ENCODE measurements at regions not wholly inside any gene's neighbourhood (a gene's known extent, or its start where the extent isn't known, plus 50 kb on each side); places are given as distances from the start of the nearest gene placed in this dataset.

DNA sequence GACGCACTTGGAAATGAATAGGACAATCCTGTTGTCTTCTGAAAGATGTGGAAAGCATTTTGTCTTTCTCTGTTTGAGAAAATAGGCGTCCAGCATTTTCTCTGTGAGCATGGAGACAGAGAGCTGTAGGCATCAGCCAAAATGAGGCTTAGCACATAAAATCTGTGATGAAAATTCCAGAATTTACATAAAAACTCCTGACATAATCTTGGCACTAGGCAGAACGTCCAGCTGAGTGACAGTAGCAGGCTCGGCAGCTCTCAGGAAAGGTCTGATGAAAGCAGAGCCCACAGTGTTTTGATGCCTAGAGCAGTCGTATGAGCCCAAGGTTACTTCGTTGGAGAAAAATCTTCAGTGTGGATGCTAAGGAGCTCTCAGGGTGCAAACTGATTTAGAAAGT, 543.3 kb upstream of the MAP3K7 start (continued):
- TF ChIP-seq, protein P1, sequence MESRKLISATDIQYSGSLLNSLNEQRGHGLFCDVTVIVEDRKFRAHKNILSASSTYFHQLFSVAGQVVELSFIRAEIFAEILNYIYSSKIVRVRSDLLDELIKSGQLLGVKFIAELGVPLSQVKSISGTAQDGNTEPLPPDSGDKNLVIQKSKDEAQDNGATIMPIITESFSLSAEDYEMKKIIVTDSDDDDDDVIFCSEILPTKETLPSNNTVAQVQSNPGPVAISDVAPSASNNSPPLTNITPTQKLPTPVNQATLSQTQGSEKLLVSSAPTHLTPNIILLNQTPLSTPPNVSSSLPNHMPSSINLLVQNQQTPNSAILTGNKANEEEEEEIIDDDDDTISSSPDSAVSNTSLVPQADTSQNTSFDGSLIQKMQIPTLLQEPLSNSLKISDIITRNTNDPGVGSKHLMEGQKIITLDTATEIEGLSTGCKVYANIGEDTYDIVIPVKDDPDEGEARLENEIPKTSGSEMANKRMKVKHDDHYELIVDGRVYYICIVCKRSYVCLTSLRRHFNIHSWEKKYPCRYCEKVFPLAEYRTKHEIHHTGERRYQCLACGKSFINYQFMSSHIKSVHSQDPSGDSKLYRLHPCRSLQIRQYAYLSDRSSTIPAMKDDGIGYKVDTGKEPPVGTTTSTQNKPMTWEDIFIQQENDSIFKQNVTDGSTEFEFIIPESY (IDR thresholded peaks at IDR 0.05), result no peak
- TF ChIP-seq, protein P2, sequence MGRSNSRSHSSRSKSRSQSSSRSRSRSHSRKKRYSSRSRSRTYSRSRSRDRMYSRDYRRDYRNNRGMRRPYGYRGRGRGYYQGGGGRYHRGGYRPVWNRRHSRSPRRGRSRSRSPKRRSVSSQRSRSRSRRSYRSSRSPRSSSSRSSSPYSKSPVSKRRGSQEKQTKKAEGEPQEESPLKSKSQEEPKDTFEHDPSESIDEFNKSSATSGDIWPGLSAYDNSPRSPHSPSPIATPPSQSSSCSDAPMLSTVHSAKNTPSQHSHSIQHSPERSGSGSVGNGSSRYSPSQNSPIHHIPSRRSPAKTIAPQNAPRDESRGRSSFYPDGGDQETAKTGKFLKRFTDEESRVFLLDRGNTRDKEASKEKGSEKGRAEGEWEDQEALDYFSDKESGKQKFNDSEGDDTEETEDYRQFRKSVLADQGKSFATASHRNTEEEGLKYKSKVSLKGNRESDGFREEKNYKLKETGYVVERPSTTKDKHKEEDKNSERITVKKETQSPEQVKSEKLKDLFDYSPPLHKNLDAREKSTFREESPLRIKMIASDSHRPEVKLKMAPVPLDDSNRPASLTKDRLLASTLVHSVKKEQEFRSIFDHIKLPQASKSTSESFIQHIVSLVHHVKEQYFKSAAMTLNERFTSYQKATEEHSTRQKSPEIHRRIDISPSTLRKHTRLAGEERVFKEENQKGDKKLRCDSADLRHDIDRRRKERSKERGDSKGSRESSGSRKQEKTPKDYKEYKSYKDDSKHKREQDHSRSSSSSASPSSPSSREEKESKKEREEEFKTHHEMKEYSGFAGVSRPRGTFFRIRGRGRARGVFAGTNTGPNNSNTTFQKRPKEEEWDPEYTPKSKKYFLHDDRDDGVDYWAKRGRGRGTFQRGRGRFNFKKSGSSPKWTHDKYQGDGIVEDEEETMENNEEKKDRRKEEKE (IDR thresholded peaks at IDR 0.05), result no peak
- TF ChIP-seq ZSCAN29 (IDR thresholded peaks at IDR 0.05), result no peak
- TF ChIP-seq ZZZ3 (IDR thresholded peaks at IDR 0.05; ENCODE audit: control insufficient read depth, insufficient read length, low read depth), result no peak
- TF ChIP-seq CREB1 (IDR thresholded peaks at IDR 0.05; ENCODE audit: low read depth), result no peak

DNA sequence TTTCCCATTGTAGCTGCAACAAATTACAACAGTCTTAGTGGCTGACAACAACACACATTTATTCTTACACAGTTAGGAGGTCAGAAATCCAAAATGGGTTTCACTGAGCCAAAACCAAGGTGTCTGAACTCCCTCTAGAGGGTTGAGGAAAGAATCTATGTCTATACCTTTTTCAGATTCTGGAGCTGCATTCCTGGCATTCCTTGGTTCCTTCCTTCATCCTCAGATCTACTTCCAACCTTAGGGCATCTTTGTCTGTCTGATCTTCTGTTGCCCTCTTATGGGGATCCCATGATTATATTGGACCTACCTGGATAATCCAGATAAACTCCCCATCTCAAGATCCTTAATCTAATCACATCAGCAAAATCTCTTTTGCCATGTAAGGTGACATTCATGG, 540.9 kb upstream of the MAP3K7 start:
- ATAC-seq (no peak), DNase-seq (ENCODE audit: low read depth, low spot score) (no peak), FAIRE-seq (no peak)
- H2AFZ ChIP-seq (ENCODE audit: control insufficient read depth, low read depth, low read length), result no peak overlapping the region
- H3K4me3 ChIP-seq, result no peak overlapping the region
- no peak overlapping the region for H3K27ac ChIP-seq (ENCODE audit: control insufficient read depth, insufficient read depth)
- intact Hi-C loops (cut with micrococcal nuclease; ENCODE audit: unreplicated experiment) (no loop called here), in situ Hi-C loops (cut with MboI) (no loop called here)
- no peak overlapping the region for H3K4me2 ChIP-seq (ENCODE audit: control insufficient read depth, insufficient read depth)
- ChIA-PET RAD21 (ENCODE audit: unreplicated experiment) (no interaction called here), CTCF (interaction anchor here (0.9 to 2.0 kb wide), 3 partner anchors 30 to 47 kb away, joined by 3 to 7 read pairs (median 3); no protein-coding TSS in a partner anchor), POLR2A (no interaction called here), SMC1A (ENCODE audit: uncharacterized antibody, unreplicated experiment) (interaction anchor here (1.4 kb wide), 1 partner anchor 40 kb away, joined by 4 read pairs; no protein-coding TSS in a partner anchor)
- H3K36me3 ChIP-seq (ENCODE audit: control insufficient read depth in 2 of 2, insufficient read depth in 2 of 2, low read length in 1 of 2), result no peaks in the 10 kb centered on the region
- TF ChIP-seq EZH2 (IDR thresholded peaks at IDR 0.05; ENCODE audit: borderline replicate concordance, control insufficient read depth, low read depth, low read length), result no peak
- TF ChIP-seq IKZF2 (IDR thresholded peaks at IDR 0.05), result no peak
- TF ChIP-seq BHLHE40 (IDR thresholded peaks at IDR 0.05; ENCODE audit: borderline replicate concordance in 1 of 2, low read depth in 2 of 2, low read length in 1 of 2), result no peak
- TF ChIP-seq PML (IDR thresholded peaks at IDR 0.05; ENCODE audit: low read length), result no peak
- TF ChIP-seq, protein P3, sequence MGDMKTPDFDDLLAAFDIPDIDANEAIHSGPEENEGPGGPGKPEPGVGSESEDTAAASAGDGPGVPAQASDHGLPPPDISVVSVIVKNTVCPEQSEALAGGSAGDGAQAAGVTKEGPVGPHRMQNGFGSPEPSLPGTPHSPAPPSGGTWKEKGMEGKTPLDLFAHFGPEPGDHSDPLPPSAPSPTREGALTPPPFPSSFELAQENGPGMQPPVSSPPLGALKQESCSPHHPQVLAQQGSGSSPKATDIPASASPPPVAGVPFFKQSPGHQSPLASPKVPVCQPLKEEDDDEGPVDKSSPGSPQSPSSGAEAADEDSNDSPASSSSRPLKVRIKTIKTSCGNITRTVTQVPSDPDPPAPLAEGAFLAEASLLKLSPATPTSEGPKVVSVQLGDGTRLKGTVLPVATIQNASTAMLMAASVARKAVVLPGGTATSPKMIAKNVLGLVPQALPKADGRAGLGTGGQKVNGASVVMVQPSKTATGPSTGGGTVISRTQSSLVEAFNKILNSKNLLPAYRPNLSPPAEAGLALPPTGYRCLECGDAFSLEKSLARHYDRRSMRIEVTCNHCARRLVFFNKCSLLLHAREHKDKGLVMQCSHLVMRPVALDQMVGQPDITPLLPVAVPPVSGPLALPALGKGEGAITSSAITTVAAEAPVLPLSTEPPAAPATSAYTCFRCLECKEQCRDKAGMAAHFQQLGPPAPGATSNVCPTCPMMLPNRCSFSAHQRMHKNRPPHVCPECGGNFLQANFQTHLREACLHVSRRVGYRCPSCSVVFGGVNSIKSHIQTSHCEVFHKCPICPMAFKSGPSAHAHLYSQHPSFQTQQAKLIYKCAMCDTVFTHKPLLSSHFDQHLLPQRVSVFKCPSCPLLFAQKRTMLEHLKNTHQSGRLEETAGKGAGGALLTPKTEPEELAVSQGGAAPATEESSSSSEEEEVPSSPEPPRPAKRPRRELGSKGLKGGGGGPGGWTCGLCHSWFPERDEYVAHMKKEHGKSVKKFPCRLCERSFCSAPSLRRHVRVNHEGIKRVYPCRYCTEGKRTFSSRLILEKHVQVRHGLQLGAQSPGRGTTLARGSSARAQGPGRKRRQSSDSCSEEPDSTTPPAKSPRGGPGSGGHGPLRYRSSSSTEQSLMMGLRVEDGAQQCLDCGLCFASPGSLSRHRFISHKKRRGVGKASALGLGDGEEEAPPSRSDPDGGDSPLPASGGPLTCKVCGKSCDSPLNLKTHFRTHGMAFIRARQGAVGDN (IDR thresholded peaks at IDR 0.05), result no peak
- TF ChIP-seq BRCA1 (IDR thresholded peaks at IDR 0.05; ENCODE audit: low read depth, low read length), result no peak
- TF ChIP-seq HCFC1 (IDR thresholded peaks at IDR 0.05; ENCODE audit: low read length), result no peak
- no TSS peak for BruUV-seq (replicated peaks)
- H4K20me1 ChIP-seq (ENCODE audit: control insufficient read depth, insufficient read depth), result no peaks in the 10 kb centered on the region
- no peaks in the 10 kb centered on the region for H3K27me3 ChIP-seq (replicated peaks in 1 of 2; ENCODE audit: control insufficient read depth in 2 of 2, insufficient read depth in 2 of 2, low read length in 1 of 2)
- H3K79me2 ChIP-seq (ENCODE audit: control insufficient read depth, insufficient read depth, low read length), result no peaks in the 10 kb centered on the region
- no peak overlapping the region for H3K9ac ChIP-seq (ENCODE audit: control insufficient read depth, insufficient read depth, low read length)
- H3K9me3 ChIP-seq (replicated peaks; ENCODE audit: control insufficient read depth, insufficient read depth, low read length), result no peaks in the 10 kb centered on the region
- H3K4me1 ChIP-seq (ENCODE audit: control insufficient read depth, insufficient read depth, low read length), result no peaks in the 10 kb centered on the region

Data from GM12878 (cell line).